Sigmoid colon (tissue), 4 donors: ENCODE measurements at regions not wholly inside any gene's neighbourhood (a gene's known extent, or its start where the extent isn't known, plus 50 kb on each side); places are given as distances from the start of the nearest gene placed in this dataset.
"Not testable (repeated sequence)": the region's sequence is repeated elsewhere in the genome, so short reads cannot be mapped to it uniquely, and the experiment has no call there.

ENCODE experiments used
- CTCF ChIP-seq, 4 experiments: fragments of 450-650 bp in 3 of 4; fragments of 200-600 bp in 1 of 4; IDR thresholded peaks; one replicate each; pipeline ENCODE4 v1.5.1; 2016 to 2019; ENCODE audit warnings: antibody characterized with exemption in 4 of 4, mild to moderate bottlenecking in 3 of 4, moderate library complexity in 2 of 4
- EP300 ChIP-seq, 4 donors: sonication (generic); formaldehyde crosslinking; IDR thresholded peaks; one replicate each; pipeline ENCODE4 v1.6.1; 2017; ENCODE audit warnings: antibody characterized with exemption in 4 of 4
- POLR2A ChIP-seq, 2 donors: fragments of 450-650 bp; IDR thresholded peaks; one replicate each; pipeline ENCODE4 v1.6.1; 2016; ENCODE audit warnings: antibody characterized with exemption in 2 of 2, mild to moderate bottlenecking in 2 of 2, moderate library complexity in 2 of 2

DNA sequence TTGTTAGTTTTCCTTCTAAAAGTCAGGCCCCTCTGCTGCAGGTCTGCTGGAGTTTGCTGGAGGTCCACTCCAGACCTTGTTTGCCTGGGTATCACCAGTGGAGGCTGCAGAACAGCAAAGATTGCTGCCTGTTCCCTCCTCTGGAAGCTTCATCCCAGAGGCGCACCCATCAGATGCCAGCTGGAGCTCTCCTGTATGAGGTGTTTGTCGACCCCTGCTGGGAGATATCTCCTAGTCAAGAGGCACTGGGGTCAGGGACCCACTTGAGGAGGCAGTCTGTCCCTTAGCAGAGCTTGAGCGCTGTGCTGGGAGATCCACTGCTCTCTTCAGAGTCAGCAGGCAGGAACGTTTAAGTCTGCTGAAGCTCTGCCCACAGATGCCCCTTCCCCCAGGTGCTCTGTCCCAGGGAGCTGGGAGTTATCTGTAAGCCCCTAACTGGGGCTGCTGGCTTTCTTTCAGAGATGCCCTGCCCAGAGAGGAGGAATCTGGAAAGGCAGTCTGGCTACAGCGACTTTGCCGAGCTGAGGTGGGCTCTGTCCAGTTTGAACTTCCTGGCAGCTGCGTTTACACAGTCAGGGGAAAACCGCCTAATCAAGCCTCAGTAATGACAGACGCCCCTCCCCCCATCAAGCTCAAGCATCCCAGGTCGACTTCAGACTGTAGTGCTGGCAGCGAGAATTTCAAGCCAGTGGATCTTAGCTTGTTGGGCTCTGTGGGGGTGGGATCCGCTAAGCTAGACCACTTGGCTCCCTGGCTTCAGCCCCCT is 49.9 kb upstream of the PGBD5 start:
- not testable (repeated sequence) for TF ChIP-seq POLR2A, CTCF, EP300 (IDR thresholded peaks at IDR 0.05)
